Osteocyte (in vitro differentiated cells): ENCODE measurements at regions not wholly inside any gene's neighbourhood (a gene's known extent, or its start where the extent isn't known, plus 50 kb on each side); places are given as distances from the start of the nearest gene placed in this dataset.
"Not testable (repeated sequence)": the region's sequence is repeated elsewhere in the genome, so short reads cannot be mapped to it uniquely, and the experiment has no call there.

Experiments
- DNase-seq: peaks from one replicate; pipeline ENCODE4 v3.0.0; 2021; ENCODE audit warnings: mixed read lengths; ENCODE audit not compliant: unreplicated experiment; ENCODE audit errors: extremely low spot score
- H3K27ac Mint-ChIP-seq: one replicate; pipeline ENCODE4 v1.8.0; 2021; ENCODE audit warnings: mild to moderate bottlenecking, mixed read lengths; ENCODE audit not compliant: unreplicated experiment
- H3K27me3 Mint-ChIP-seq: one replicate; pipeline ENCODE4 v1.8.0; 2021; ENCODE audit warnings: mixed read lengths; ENCODE audit not compliant: unreplicated experiment
- H3K36me3 Mint-ChIP-seq: one replicate; pipeline ENCODE4 v1.8.0; 2021; ENCODE audit warnings: mixed read lengths; ENCODE audit not compliant: unreplicated experiment
- H3K4me1 Mint-ChIP-seq: one replicate; pipeline ENCODE4 v1.8.0; 2021; ENCODE audit warnings: mixed read lengths; ENCODE audit not compliant: unreplicated experiment
- H3K4me3 Mint-ChIP-seq: one replicate; pipeline ENCODE4 v1.8.0; 2021; ENCODE audit warnings: mild to moderate bottlenecking, moderate library complexity, mixed read lengths; ENCODE audit not compliant: unreplicated experiment
- H3K9me3 Mint-ChIP-seq: one replicate; pipeline ENCODE4 v1.8.0; 2021; ENCODE audit warnings: mixed read lengths; ENCODE audit not compliant: unreplicated experiment
- TF ChIP-seq, protein P1 (sequence below): fragments of 200-600 bp; sonication (generic); IDR thresholded peaks from 2 replicates; pipeline ENCODE4 v1.5.0; 2021; ENCODE audit warnings: antibody characterized with exemption, mild to moderate bottlenecking, moderate library complexity

GRCh38 chr1:66468722-66469121 is 65.2 kb upstream of the SGIP1 start:
- Mint-ChIP-seq H3K36me3 (peaks cover under 1% of the 10 kb centered on the region), H3K27ac (no peak overlapping the region), H3K9me3 (no peaks in the 10 kb centered on the region), H3K27me3 (no peaks in the 10 kb centered on the region), H3K4me1 (peaks cover 33% of the 10 kb centered on the region), H3K4me3 (no peak overlapping the region)
- DNase-seq, result no peak
- TF ChIP-seq, protein P1, sequence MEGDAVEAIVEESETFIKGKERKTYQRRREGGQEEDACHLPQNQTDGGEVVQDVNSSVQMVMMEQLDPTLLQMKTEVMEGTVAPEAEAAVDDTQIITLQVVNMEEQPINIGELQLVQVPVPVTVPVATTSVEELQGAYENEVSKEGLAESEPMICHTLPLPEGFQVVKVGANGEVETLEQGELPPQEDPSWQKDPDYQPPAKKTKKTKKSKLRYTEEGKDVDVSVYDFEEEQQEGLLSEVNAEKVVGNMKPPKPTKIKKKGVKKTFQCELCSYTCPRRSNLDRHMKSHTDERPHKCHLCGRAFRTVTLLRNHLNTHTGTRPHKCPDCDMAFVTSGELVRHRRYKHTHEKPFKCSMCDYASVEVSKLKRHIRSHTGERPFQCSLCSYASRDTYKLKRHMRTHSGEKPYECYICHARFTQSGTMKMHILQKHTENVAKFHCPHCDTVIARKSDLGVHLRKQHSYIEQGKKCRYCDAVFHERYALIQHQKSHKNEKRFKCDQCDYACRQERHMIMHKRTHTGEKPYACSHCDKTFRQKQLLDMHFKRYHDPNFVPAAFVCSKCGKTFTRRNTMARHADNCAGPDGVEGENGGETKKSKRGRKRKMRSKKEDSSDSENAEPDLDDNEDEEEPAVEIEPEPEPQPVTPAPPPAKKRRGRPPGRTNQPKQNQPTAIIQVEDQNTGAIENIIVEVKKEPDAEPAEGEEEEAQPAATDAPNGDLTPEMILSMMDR, result no peak

DNA sequence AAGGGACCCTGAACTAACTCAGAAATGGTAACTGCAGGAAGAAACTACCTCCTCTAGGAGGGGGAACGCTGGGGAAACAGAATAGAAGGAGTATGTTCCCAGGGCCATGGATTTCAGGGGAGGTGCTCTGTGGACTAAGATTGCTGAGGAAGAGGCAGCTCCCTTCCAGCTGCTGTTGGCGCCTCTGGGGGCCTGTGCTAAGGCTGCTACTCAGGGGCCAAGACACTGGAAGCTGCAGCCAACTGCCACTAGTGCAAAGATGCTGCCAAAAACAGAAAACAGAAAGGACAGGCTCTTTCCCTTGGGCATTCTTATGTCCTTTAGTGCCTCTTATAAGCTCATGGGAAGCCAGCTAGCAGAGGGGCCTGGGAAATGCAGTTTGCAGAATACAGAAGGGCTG is 58.0 kb upstream of the SGIP1 start:
- no peaks in the 10 kb centered on the region for H3K27me3 Mint-ChIP-seq
- peaks cover 6% of the 10 kb centered on the region for H3K9me3 Mint-ChIP-seq
- no peak overlapping the region for H3K27ac Mint-ChIP-seq
- peaks cover 17% of the 10 kb centered on the region for H3K4me1 Mint-ChIP-seq
- no peaks in the 10 kb centered on the region for H3K36me3 Mint-ChIP-seq
- no peak for DNase-seq
- H3K4me3 Mint-ChIP-seq, result no peak overlapping the region
- TF ChIP-seq, protein P1, result no peak

GRCh38 chr1:66476774-66477173 is 57.2 kb upstream of the SGIP1 start:
- Mint-ChIP-seq H3K27me3 (no peaks in the 10 kb centered on the region), H3K9me3 (peaks cover 6% of the 10 kb centered on the region), H3K4me3 (no peak overlapping the region), H3K36me3 (no peaks in the 10 kb centered on the region), H3K27ac (no peak overlapping the region), H3K4me1 (peaks cover 17% of the 10 kb centered on the region)
- TF ChIP-seq, protein P1, result no peak
- DNase-seq, result no peak

DNA sequence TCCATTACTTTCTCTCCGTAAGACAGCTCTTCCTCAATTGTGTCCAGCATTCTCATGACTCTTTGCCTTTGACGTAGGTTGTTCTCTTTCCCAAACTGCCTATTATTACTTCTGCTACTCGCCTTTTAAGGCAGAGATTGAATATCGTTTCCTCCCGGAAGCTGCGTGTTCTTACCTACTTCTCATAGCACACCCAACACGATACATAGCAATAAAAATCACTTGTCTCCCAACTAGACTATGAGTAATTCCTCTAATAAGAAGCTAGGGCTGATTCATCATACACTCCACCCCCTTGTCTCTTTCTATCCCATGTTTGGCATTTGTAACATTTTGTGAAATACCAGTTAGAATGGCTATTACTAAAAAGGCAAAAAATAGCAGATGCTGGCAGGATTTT is 55.8 kb upstream of the SGIP1 start:
- H3K4me1 Mint-ChIP-seq, result peaks cover 17% of the 10 kb centered on the region
- TF ChIP-seq, protein P1, result no peak
- no peak for DNase-seq
- H3K4me3 Mint-ChIP-seq, result no peak overlapping the region
- no peak overlapping the region for H3K27ac Mint-ChIP-seq
- no peaks in the 10 kb centered on the region for H3K27me3 Mint-ChIP-seq
- no peaks in the 10 kb centered on the region for H3K36me3 Mint-ChIP-seq
- H3K9me3 Mint-ChIP-seq, result peaks cover 9% of the 10 kb centered on the region

- DNase-seq, result no peak
- Mint-ChIP-seq H3K4me3 (no peak overlapping the region), H3K4me1 (peaks cover 17% of the 10 kb centered on the region), H3K27me3 (no peaks in the 10 kb centered on the region), H3K36me3 (no peaks in the 10 kb centered on the region), H3K27ac (no peak overlapping the region), H3K9me3 (peaks cover 9% of the 10 kb centered on the region)
- TF ChIP-seq, protein P1, result no peak
Measured at GRCh38 chr1:66480162-66480561, 53.8 kb upstream of the SGIP1 start.

DNA sequence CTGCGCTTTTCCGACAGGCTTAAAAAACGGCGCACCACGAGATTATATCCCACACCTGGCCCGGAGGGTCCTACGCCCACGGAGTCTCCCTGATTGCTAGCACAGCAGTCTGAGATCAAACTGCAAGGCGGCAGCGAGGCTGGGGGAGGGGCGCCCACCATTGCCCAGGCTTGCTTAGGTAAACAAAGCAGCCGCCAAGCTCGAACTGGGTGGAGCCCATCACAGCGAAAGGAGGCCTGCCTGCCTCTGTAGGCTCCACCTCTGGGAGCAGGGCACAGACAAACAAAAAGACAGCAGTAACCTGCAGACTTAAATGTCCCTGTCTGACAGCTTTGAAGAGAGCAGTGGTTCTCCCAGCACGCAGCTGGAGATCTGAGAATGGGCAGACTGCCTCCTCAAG is 52.7 kb upstream of the SGIP1 start:
- not testable (repeated sequence) for H3K36me3 Mint-ChIP-seq, H3K4me3 Mint-ChIP-seq, H3K9me3 Mint-ChIP-seq, DNase-seq, H3K27me3 Mint-ChIP-seq, H3K27ac Mint-ChIP-seq
- peaks cover 17% of the 10 kb centered on the region for H3K4me1 Mint-ChIP-seq
